ENCODE measurements at regions not wholly inside any gene's neighbourhood (a gene's known extent, or its start where the extent isn't known, plus 50 kb on each side); places are given as distances from the start of the nearest gene placed in this dataset.

GRCh38 chr6:71459162-71459561 is 170.6 kb downstream of the OGFRL1 start:
- no peak for TF ChIP-seq MYC (IDR thresholded peaks at IDR 0.05; ENCODE audit: low read depth, low read length)
- TF ChIP-seq FOS (IDR thresholded peaks at IDR 0.05; ENCODE audit: borderline replicate concordance, insufficient read depth, low read length): no peak
- TF ChIP-seq, protein P1, sequence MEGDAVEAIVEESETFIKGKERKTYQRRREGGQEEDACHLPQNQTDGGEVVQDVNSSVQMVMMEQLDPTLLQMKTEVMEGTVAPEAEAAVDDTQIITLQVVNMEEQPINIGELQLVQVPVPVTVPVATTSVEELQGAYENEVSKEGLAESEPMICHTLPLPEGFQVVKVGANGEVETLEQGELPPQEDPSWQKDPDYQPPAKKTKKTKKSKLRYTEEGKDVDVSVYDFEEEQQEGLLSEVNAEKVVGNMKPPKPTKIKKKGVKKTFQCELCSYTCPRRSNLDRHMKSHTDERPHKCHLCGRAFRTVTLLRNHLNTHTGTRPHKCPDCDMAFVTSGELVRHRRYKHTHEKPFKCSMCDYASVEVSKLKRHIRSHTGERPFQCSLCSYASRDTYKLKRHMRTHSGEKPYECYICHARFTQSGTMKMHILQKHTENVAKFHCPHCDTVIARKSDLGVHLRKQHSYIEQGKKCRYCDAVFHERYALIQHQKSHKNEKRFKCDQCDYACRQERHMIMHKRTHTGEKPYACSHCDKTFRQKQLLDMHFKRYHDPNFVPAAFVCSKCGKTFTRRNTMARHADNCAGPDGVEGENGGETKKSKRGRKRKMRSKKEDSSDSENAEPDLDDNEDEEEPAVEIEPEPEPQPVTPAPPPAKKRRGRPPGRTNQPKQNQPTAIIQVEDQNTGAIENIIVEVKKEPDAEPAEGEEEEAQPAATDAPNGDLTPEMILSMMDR (IDR thresholded peaks at IDR 0.05; ENCODE audit: extremely low read depth in 1 of 2, insufficient read depth in 1 of 2, low read depth in 1 of 2, low read length in 2 of 2): no peak
- TF ChIP-seq GATA2 (IDR thresholded peaks at IDR 0.05; ENCODE audit: insufficient read depth, insufficient read length, low read depth, low read length): no peak
- TF ChIP-seq EZH2 (IDR thresholded peaks at IDR 0.05; ENCODE audit: borderline replicate concordance, low read depth, low read length, severe bottlenecking): no peak
- no peak for TF ChIP-seq POLR2AphosphoS5 (IDR thresholded peaks at IDR 0.05; ENCODE audit: insufficient read depth, low read depth, low read length)
- TF ChIP-seq POLR2A (IDR thresholded peaks at IDR 0.05; ENCODE audit: low read depth, low read length): no peak
- no peak for TF ChIP-seq JUN (IDR thresholded peaks at IDR 0.05; ENCODE audit: borderline replicate concordance, insufficient read depth, insufficient read length, low read depth)
- TF ChIP-seq, protein P2, sequence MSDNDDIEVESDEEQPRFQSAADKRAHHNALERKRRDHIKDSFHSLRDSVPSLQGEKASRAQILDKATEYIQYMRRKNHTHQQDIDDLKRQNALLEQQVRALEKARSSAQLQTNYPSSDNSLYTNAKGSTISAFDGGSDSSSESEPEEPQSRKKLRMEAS (IDR thresholded peaks at IDR 0.05; ENCODE audit: insufficient read depth, insufficient read length): no peak
